HG02642 (cell line): ENCODE measurements at regions not wholly inside any gene's neighbourhood (a gene's known extent, or its start where the extent isn't known, plus 50 kb on each side); places are given as distances from the start of the nearest gene placed in this dataset.
A peak's percentile ranks its signal among the peaks of the same experiment; 100 is the strongest.

Experiments
- ATAC-seq: cut with Tn5 transposase; IDR thresholded peaks from one replicate; pipeline ENCODE4 v1.9.1; 2021; ENCODE audit warnings: mild to moderate bottlenecking; ENCODE audit not compliant: unreplicated experiment, poor library complexity

GRCh38 chr3:83513051-83513450, 1445.7 kb upstream of the CADM2 start:
- no peak for ATAC-seq

DNA sequence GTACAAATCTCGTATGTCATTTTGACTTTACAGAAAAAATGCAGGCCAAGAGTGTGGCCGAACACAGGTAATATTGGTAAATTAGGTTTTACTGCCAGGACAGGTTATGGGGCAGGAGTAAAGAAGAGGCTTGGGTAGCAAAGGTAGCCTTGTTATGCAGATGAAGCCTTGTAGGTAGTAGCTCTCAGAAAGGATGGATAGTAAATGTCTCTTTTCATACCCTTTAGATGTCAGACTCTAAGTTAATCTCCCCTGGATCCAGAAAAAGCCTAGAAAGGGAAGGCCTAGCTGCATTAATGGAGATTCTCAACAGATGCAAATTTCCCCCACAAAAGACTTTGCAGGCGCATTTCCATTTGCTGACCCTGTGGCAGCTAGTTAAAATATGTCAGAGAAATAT, 1445.1 kb upstream of the CADM2 start:
- no peak for ATAC-seq

DNA sequence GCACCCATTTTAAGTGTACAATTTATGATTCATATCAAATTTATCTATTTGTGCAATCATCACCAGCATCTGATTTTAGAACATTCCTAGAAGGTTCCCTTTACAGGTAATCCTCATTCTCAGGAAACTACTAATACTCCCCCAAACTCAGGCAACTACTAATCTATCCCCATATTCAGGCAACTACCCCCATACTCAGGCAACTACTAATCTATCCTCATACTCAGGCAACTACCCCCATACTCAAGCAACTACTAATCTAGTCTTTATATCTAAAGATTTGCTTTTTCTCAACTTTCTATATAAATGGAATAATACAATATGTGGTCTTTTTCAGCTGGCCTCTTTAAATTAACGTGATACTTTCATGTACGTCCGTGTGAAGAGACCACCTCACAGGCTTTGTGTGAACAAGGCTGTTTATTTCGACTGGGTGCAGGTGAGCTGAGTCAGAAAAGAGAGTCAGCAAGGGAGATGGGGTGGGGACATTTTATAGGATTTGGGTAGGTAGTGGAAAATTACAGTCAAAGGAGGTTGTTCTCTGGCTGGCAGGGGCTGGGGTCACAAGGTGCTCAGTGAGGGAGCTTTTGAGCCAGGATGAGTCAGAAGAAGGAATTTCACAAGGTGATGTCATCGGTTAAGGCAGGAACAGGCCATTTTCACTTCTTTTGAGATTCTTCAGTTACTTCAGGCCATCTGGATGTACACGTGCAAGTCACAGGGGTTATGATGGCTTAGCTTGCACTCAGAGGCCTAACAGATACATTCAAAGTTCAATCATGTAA, 1444.5 kb upstream of the CADM2 start:
- no peak for ATAC-seq

- ATAC-seq: no peak
Observed at GRCh38 chr3:83515123-83515522, 1443.7 kb upstream of the CADM2 start.

DNA sequence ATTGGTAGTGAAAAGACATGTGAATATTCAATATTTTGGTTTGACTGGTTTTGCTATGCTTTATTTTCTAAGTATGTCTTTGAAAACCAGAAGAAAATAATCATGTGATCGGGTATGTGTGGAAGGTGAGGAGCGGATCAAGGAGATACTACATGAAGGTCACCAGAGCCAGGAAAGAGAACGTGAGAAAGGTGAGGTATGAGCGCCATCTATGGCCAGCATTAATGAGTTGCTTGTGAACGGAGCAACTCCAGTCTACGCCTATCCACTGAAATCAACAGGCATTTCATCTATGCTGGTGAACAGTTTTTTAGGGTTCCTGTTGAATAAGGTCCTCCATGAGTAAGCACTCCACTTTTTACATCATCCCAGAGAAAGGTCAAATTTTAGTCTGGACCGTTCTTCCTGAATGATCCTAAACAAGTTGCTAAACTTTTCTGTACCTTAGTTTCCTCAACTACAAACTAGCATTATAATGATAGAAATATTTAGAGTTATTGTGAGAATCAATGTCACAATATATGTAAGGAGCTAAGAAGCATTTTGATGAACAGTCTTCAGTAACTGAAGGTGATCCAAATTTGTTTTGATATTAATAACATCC, 1435.2 kb upstream of the CADM2 start:
- peak; percentile 94 for ATAC-seq

DNA sequence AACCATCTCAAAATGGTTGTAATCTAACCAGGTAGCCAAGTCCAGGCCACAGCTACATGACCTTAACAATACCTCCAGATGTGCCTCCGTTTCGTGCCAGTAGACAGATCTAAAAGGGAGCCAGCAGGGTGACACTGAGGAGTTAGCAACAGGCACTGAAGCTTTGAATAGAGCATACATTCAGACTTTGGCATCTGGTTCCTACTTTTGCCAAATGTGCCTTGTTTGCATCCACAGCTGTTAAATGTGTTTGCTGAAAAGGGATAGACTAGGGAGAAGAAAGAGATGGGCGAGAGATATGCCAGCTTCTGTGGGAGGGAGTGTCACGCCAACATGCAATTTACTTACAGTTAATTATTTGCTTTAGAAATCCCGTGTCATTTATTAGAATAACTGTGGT, 1433.9 kb upstream of the CADM2 start:
- ATAC-seq: no peak

DNA sequence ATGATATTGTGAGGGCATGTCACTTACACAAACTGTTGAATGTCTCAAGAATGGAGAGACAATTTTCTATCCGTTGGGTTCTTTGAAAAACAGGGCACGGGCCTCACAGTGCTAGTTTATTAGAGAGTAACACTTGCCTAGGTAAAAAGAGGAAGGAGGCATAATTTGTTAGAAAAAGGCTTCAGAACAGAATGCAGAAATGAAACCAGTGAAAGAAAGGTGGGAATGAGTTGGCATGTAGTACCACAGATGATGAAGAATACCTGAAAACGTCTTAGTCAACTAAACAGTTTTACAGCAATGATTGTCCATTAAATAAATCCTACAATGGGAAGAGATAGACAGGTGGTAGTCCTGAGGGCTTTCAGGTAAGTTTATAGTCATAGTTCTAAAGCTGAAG, 1399.7 kb upstream of the CADM2 start:
- no peak for ATAC-seq

GRCh38 chr3:83567935-83568334, 1390.9 kb upstream of the CADM2 start:
- no peak for ATAC-seq

- ATAC-seq: no peak
Observed at GRCh38 chr3:83581546-83581945, 1377.2 kb upstream of the CADM2 start.

DNA sequence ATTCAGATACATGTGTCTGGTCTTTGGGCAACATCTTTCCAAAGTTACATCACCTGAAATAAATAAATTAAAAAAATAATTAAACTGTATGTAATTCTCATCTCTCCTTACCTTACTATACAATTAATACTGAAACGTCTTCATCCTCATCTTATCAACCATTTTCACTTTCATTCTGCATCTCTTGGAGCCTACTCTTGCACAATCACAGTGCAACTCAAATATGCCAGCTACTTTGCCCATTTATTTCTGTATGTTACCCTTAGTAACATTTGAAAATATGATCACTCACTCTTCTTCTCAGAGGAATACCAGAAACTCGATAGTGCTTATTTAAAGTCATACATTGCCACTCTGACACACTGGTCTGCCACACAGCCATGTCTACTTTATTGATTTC, 1357.1 kb upstream of the CADM2 start:
- no peak for ATAC-seq

DNA sequence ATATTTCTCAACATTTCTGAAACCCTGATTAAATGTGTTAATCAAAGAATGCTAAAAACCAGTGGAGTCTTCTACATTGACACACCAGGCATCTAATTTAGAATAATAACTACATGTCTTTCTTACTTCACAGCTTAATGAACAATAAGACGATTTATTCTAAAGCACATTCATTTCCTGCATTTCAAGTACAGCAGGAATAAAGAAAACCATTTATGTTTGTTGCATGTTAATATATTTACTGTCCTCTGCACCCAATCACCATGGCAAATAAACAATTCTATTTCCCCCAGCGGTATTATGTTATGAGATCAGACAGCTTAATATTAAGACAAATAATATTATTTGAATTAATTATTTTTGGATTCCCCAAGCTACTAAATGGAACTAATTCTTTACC, 1336.3 kb upstream of the CADM2 start:
- no peak for ATAC-seq

GRCh38 chr3:83625261-83625660, 1333.5 kb upstream of the CADM2 start:
- ATAC-seq: no peak

DNA sequence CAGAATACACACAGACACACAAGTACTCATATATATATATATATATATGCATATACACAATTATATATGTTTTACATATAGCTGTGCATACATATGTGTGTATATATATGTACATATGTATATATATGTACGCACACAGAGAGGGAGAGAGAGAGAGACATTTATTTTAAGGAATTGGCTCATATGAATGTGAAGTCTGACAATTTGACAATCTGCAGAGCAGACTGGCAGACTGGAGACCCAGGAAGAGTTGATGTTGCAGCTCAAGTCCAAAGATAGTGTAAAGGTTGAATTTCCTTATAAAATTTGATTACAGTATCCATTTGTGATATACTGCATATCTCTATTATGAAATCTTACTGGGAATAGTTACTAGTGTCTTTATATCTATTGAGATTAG, 1330.3 kb upstream of the CADM2 start:
- ATAC-seq: no peak

GRCh38 chr3:83632526-83632925, 1326.3 kb upstream of the CADM2 start:
- no peak for ATAC-seq

DNA sequence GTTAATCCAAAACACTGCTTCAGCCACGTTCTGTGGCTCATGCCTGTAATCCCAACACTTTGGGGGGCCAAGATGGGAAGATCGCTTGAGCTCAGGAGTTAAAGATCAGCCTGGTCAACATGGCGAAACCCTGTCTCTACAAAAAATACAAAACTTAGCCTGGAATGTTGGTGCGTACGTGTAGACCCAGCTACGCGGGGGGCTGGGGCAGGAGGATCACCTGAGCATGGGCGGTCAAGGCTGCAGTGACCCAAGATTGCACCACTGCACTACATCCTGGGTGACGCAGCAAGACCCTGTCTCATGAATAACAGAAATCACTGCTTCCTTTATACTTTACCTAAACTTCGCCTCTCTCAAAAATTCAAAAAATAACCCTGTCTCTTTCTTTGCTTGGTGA, 1325.0 kb upstream of the CADM2 start:
- no peak for ATAC-seq

DNA sequence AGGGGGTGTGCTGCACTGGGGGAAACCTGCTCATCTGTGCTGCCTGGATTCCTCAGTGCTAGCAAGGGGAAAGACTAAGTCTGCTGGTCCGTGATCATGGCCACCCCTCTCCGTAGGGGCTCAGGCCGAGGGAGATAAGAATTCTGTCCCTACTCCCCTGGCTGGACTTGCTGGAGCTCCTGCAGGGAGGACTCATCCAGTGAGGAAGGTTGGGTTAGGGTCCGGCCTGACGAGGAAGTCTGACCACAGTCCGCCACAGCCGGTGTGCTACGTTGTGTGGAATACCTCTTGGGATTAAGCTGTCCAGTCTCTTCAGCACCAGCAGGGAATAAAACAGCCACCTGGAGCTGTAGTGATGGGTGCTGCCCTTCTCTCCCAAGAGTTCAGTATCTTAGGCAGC, 1309.1 kb upstream of the CADM2 start:
- no peak for ATAC-seq

DNA sequence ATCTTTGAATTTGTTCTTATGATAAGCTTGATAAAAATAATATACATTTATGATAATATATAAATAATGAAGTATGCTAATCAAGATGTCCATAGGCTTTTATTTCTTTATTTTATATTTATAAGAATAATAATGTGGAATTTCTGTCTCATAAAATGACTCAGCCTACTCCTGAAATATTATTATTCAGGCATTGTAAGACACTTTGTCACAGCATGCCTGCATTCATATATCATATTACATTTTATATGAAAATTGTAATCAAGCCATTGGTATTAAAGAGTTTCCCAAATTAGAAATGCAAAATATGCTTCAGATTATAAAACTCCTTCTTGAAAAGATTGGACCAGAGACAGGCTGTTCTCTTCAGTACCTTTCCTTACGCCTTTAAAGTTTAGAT, 1303.7 kb upstream of the CADM2 start:
- ATAC-seq: no peak

DNA sequence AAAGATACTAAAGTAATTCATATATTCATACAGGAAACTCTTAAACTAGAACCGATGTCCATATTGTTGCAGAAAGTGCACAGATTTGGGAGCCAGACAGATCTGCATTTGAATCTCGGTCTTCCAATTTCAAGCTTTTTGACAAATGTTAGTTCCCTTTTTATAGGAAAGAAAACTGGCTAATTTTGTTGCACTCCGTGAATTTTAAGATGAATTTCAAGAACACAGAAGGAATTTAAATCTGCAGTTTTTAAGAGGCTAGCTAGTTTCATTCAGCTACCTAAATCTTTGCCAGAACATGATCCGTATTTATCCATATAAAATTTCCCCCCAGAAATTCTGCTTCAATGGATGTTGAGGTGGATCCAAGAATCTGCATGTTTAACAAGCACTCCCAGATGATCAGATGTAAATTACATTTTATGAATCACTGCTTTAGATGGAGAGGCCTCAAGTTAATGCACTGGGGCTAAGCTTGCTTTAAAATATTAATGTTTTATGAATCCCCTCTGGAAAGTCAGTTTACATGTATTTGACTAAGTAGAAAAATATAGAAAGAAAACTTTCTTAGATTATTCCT, 1296.3 kb upstream of the CADM2 start:
- ATAC-seq: no peak

DNA sequence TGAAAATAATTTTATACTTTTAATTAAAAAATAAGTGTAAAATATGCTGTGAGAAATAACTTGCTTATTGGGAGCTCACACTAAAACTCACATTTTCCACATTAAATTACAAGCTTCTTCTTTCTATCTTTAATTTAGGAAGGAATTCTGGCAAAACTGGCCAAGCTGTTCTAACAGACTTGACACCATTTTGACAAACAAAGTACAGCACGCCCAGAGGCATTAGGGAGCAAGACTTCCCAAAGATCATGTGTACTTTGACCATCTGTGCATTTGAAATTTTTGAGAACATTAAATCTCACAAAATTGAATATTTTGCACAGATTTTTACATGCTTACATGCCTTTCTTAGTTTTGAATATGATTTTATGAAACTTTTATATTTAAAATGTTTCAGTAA, 1288.4 kb upstream of the CADM2 start:
- no peak for ATAC-seq

DNA sequence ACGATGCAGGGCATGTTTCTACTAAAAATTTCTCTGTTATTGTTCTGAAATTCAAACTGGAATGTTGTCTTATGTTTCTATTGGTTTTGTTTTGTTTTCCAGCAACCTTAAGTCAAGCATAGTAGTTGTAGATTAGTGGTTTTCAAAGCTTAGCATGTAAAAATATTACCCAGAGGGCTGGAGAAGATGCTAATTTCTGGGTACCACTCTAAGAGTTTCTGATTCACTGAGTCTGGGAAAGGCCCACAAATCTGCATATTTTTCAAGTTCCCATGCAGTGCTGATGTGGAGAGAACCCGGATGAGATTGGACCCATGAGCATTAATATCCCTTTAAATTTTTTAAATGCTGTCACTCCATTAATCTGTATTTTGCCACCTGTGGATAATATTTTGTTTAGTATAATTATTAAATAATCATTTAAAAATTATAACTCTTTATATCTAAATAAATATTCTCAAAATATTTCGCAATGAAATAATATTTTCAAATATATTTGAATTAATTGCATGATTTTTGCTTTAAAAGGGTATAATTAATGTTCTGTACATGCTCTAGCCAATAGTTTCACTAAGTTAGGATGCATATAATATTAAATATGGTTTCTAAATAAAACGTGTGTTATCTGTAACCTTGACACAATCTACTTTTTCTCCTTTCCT, 1274.7 kb upstream of the CADM2 start:
- ATAC-seq: no peak

GRCh38 chr3:83706669-83707068, 1252.1 kb upstream of the CADM2 start:
- ATAC-seq: no peak
